ENCODE measurements at regions not wholly inside any gene's neighbourhood (a gene's known extent, or its start where the extent isn't known, plus 50 kb on each side); places are given as distances from the start of the nearest gene placed in this dataset.

GRCh38 chr4:151485541-151486131 lies 76.7 kb downstream of the FHIP1A start (continued):
- TF ChIP-seq MLLT1 (IDR thresholded peaks at IDR 0.05) (no peak), POLR2AphosphoS5 (IDR thresholded peaks at IDR 0.05; ENCODE audit: control insufficient read depth, insufficient read depth, low read depth, low read length) (no peak), ARNT (IDR thresholded peaks at IDR 0.05) (no peak), CREBBP (IDR thresholded peaks at IDR 0.05; ENCODE audit: low read depth, low read length) (no peak), FOXK2 (conservative IDR thresholded peaks at IDR 0.05 in 1 of 2, IDR thresholded peaks at IDR 0.05 in 1 of 2; ENCODE audit: low read depth in 2 of 2) (no peak), ZNF232 (CRISPR knock-in tag; IDR thresholded peaks at IDR 0.05) (no peak), MXD1 (CRISPR knock-in tag; IDR thresholded peaks at IDR 0.05; ENCODE audit: borderline replicate concordance, poor library complexity, severe bottlenecking) (no peak)

GRCh38 chr4:151486168-151486567 lies 77.2 kb downstream of the FHIP1A start:
- DNase-seq (ENCODE audit: extremely low read depth in 1 of 4, low spot score in 3 of 4) = no peak
- no peaks in the 10 kb centered on the region for H3K9me3 ChIP-seq (replicated peaks; ENCODE audit: control insufficient read depth, insufficient read depth, low read depth, low read length)
- in situ Hi-C loops (cut with MboI) (no loop called here), intact Hi-C loops (cut with micrococcal nuclease) (no loop called here)
- no peak for TF ChIP-seq CTCFL (IDR thresholded peaks at IDR 0.05; ENCODE audit: borderline replicate concordance, insufficient read depth, low read depth, low read length, poor library complexity, severe bottlenecking)
- H3K4me2 ChIP-seq (ENCODE audit: insufficient read depth, low read length) = no peak overlapping the region
- H2AFZ ChIP-seq (ENCODE audit: low read depth, low read length) = no peak overlapping the region
- no peak for ATAC-seq
- H3K27ac ChIP-seq (ENCODE audit: extremely low read depth, low read depth, low read length) = no peak overlapping the region
- H3K9ac ChIP-seq (ENCODE audit: insufficient read depth in 1 of 2, low read depth in 2 of 2, low read length in 2 of 2) = no peak overlapping the region
- H4K20me1 ChIP-seq (replicated peaks; ENCODE audit: control insufficient read depth, insufficient read depth, low read length) = no peaks in the 10 kb centered on the region
- CTCF ChIA-PET (ENCODE audit: low intra/inter-chr PET ratio) = no interaction called here
- BruUV-seq (replicated peaks) = no TSS peak
- no peaks in the 10 kb centered on the region; a peak in 1 of 5 replicates for H3K27me3 ChIP-seq (ENCODE audit: control insufficient read depth in 2 of 2, insufficient read depth in 2 of 2, low read length in 2 of 2)
- H3K79me2 ChIP-seq (ENCODE audit: control insufficient read depth, insufficient read depth, low read length) = no peaks in the 10 kb centered on the region
- H3K4me3 ChIP-seq = no peak overlapping the region
- no peak for FAIRE-seq
- no peaks in the 10 kb centered on the region for H3K4me1 ChIP-seq (replicated peaks in 1 of 2; ENCODE audit: control insufficient read depth in 2 of 2, insufficient read depth in 2 of 2, low read length in 2 of 2)
- POLR2A ChIA-PET = no interaction called here
- no peaks in the 10 kb centered on the region for H3K9me1 ChIP-seq (ENCODE audit: control insufficient read depth, insufficient read depth, low read length)
- H3K36me3 ChIP-seq (ENCODE audit: control insufficient read depth, insufficient read depth, low read length) = no peaks in the 10 kb centered on the region
- WGBS (ENCODE audit: insufficient coverage, low coverage, missing lambda C conversion rate) = 0% methylated on average over 3 of the region's 3 CpGs
